ENCODE measurements at regions not wholly inside any gene's neighbourhood (a gene's known extent, or its start where the extent isn't known, plus 50 kb on each side); places are given as distances from the start of the nearest gene placed in this dataset.
"Not testable (repeated sequence)": the region's sequence is repeated elsewhere in the genome, so short reads cannot be mapped to it uniquely, and the experiment has no call there.

- H3K36me3 ChIP-seq (ENCODE audit: low read depth); H3K9me3 ChIP-seq (ENCODE audit: severe bottlenecking); ATAC-seq (ENCODE audit: low read depth); H3K4me3 ChIP-seq (ENCODE audit: severe bottlenecking); DNase-seq (ENCODE audit: low spot score); H3K27me3 ChIP-seq (ENCODE audit: insufficient read depth, poor library complexity, severe bottlenecking): not testable (repeated sequence)
- peak overlapping the region; percentile 73 for H3K27ac ChIP-seq (ENCODE audit: poor library complexity, severe bottlenecking)
- H3K4me1 ChIP-seq (ENCODE audit: insufficient read depth, poor library complexity, severe bottlenecking) = peaks cover 20% of the 10 kb centered on the region
Observed at GRCh38 chr17:64792276-64792675, 127.0 kb downstream of the LRRC37A3 start.

- not testable (repeated sequence) for ATAC-seq (ENCODE audit: low read depth); H3K4me3 ChIP-seq (ENCODE audit: severe bottlenecking); H3K9me3 ChIP-seq (ENCODE audit: severe bottlenecking); H3K36me3 ChIP-seq (ENCODE audit: low read depth); H3K27me3 ChIP-seq (ENCODE audit: insufficient read depth, poor library complexity, severe bottlenecking)
- DNase-seq (ENCODE audit: low spot score) = peak; percentile 17
- Histone ChIP-seq H3K4me1 (ENCODE audit: insufficient read depth, poor library complexity, severe bottlenecking) (peaks cover 23% of the 10 kb centered on the region), H3K27ac (ENCODE audit: poor library complexity, severe bottlenecking) (peak overlapping the region; percentile 73)
Observed at GRCh38 chr17:64791691-64792090, 127.6 kb downstream of the LRRC37A3 start.

GRCh38 chr17:64791226-64791625, 128.1 kb downstream of the LRRC37A3 start:
- not testable (repeated sequence) for DNase-seq (ENCODE audit: low spot score)

GRCh38 chr17:64790690-64791089, 128.6 kb upstream of the SMURF2 start:
- Histone ChIP-seq H3K36me3 (ENCODE audit: low read depth) (peaks cover 10% of the 10 kb centered on the region; the same call in 1 of the 2 replicates), H3K4me1 (ENCODE audit: insufficient read depth, poor library complexity, severe bottlenecking) (peaks cover 31% of the 10 kb centered on the region)
- H3K9me3 ChIP-seq (ENCODE audit: severe bottlenecking); ATAC-seq (ENCODE audit: low read depth); DNase-seq (ENCODE audit: low spot score); H3K27me3 ChIP-seq (ENCODE audit: insufficient read depth, poor library complexity, severe bottlenecking); H3K4me3 ChIP-seq (ENCODE audit: severe bottlenecking); H3K27ac ChIP-seq (ENCODE audit: poor library complexity, severe bottlenecking): not testable (repeated sequence)

More at GRCh38 chr17:64791226-64791625, 128.1 kb downstream of the LRRC37A3 start:
- H3K9me3 ChIP-seq (ENCODE audit: severe bottlenecking); H3K27ac ChIP-seq (ENCODE audit: poor library complexity, severe bottlenecking); H3K4me3 ChIP-seq (ENCODE audit: severe bottlenecking); H3K36me3 ChIP-seq (ENCODE audit: low read depth); ATAC-seq (ENCODE audit: low read depth); H3K27me3 ChIP-seq (ENCODE audit: insufficient read depth, poor library complexity, severe bottlenecking): not testable (repeated sequence)
- peaks cover 28% of the 10 kb centered on the region for H3K4me1 ChIP-seq (ENCODE audit: insufficient read depth, poor library complexity, severe bottlenecking)

- peaks cover 31% of the 10 kb centered on the region for H3K4me1 ChIP-seq (ENCODE audit: insufficient read depth, poor library complexity, severe bottlenecking)
- H3K36me3 ChIP-seq (ENCODE audit: low read depth) = peaks cover 14% of the 10 kb centered on the region; the same call in 1 of the 2 replicates
- DNase-seq (ENCODE audit: low spot score); ATAC-seq (ENCODE audit: low read depth); H3K27me3 ChIP-seq (ENCODE audit: insufficient read depth, poor library complexity, severe bottlenecking); H3K4me3 ChIP-seq (ENCODE audit: severe bottlenecking); H3K9me3 ChIP-seq (ENCODE audit: severe bottlenecking); H3K27ac ChIP-seq (ENCODE audit: poor library complexity, severe bottlenecking): not testable (repeated sequence)
Observed at GRCh38 chr17:64790193-64790592, 128.1 kb upstream of the SMURF2 start.

GRCh38 chr17:64789061-64789445, 126.9 kb upstream of the SMURF2 start:
- H3K4me1 ChIP-seq (ENCODE audit: insufficient read depth, poor library complexity, severe bottlenecking) = peaks cover 28% of the 10 kb centered on the region
- not testable (repeated sequence) for H3K9me3 ChIP-seq (ENCODE audit: severe bottlenecking); ATAC-seq (ENCODE audit: low read depth); H3K4me3 ChIP-seq (ENCODE audit: severe bottlenecking); H3K27me3 ChIP-seq (ENCODE audit: insufficient read depth, poor library complexity, severe bottlenecking); H3K27ac ChIP-seq (ENCODE audit: poor library complexity, severe bottlenecking)
- H3K36me3 ChIP-seq (ENCODE audit: low read depth) = peaks cover 14% of the 10 kb centered on the region; the same call in 1 of the 2 replicates
- peak; percentile 1 for DNase-seq (ENCODE audit: low spot score)

- ATAC-seq (ENCODE audit: low read depth) = no peak
- DNase-seq (ENCODE audit: low spot score) = peak; percentile 48
- no peaks in the 10 kb centered on the region for H3K27me3 ChIP-seq (ENCODE audit: insufficient read depth, poor library complexity, severe bottlenecking)
- no peak overlapping the region for H3K4me3 ChIP-seq (ENCODE audit: severe bottlenecking)
- peaks cover 22% of the 10 kb centered on the region for H3K4me1 ChIP-seq (ENCODE audit: insufficient read depth, poor library complexity, severe bottlenecking)
- peaks cover 13% of the 10 kb centered on the region; the same call in 1 of the 2 replicates for H3K36me3 ChIP-seq (ENCODE audit: low read depth)
- H3K27ac ChIP-seq (ENCODE audit: poor library complexity, severe bottlenecking) = no peak overlapping the region
- TF ChIP-seq CTCF (IDR thresholded peaks at IDR 0.05; ENCODE audit: poor library complexity, severe bottlenecking) = no peak
- H3K9me3 ChIP-seq (ENCODE audit: severe bottlenecking) = no peaks in the 10 kb centered on the region
Observed at GRCh38 chr17:64788286-64789060, 126.4 kb upstream of the SMURF2 start.
